ENCODE measurements at regions not wholly inside any gene's neighbourhood (a gene's known extent, or its start where the extent isn't known, plus 50 kb on each side); places are given as distances from the start of the nearest gene placed in this dataset.
"Not testable (repeated sequence)": the region's sequence is repeated elsewhere in the genome, so short reads cannot be mapped to it uniquely, and the experiment has no call there.

GRCh38 chr2:5187283-5187682 lies 504.9 kb upstream of the SOX11 start:
- Mint-ChIP-seq H3K27ac (no peak overlapping the region), H3K9me3 (peaks cover 4% of the 10 kb centered on the region), H3K4me3 (no peak overlapping the region), H3K4me1 (no peaks in the 10 kb centered on the region), H3K27me3 (no peaks in the 10 kb centered on the region), H3K36me3 (no peaks in the 10 kb centered on the region)
- ATAC-seq, result no peak

- H3K27me3 Mint-ChIP-seq, result no peaks in the 10 kb centered on the region
Measured at GRCh38 chr2:5188636-5189035, 503.5 kb upstream of the SOX11 start.

GRCh38 chr2:5190023-5190422 lies 502.2 kb upstream of the SOX11 start:
- Mint-ChIP-seq H3K4me3 (no peak overlapping the region), H3K27me3 (no peaks in the 10 kb centered on the region), H3K9me3 (peaks cover 4% of the 10 kb centered on the region), H3K36me3 (no peaks in the 10 kb centered on the region), H3K27ac (no peak overlapping the region), H3K4me1 (no peaks in the 10 kb centered on the region)
- no peak for ATAC-seq

More at GRCh38 chr2:5188636-5189035, 503.5 kb upstream of the SOX11 start:
- Mint-ChIP-seq H3K4me1 (no peaks in the 10 kb centered on the region), H3K4me3 (no peak overlapping the region), H3K36me3 (no peaks in the 10 kb centered on the region), H3K27ac (no peak overlapping the region), H3K9me3 (peaks cover 4% of the 10 kb centered on the region)
- ATAC-seq, result no peak

GRCh38 chr2:5195636-5196035 lies 496.5 kb upstream of the SOX11 start:
- H3K4me3 Mint-ChIP-seq, result no peak overlapping the region
- H3K9me3 Mint-ChIP-seq, result peaks cover 3% of the 10 kb centered on the region
- no peaks in the 10 kb centered on the region for H3K4me1 Mint-ChIP-seq
- H3K27me3 Mint-ChIP-seq, result no peaks in the 10 kb centered on the region
- no peak overlapping the region for H3K27ac Mint-ChIP-seq
- no peaks in the 10 kb centered on the region for H3K36me3 Mint-ChIP-seq
- no peak for ATAC-seq

- Mint-ChIP-seq H3K36me3 (no peaks in the 10 kb centered on the region), H3K27me3 (no peaks in the 10 kb centered on the region), H3K27ac (no peak overlapping the region), H3K4me3 (no peak overlapping the region), H3K9me3 (peaks cover 8% of the 10 kb centered on the region), H3K4me1 (no peaks in the 10 kb centered on the region)
- no peak for ATAC-seq
Measured at GRCh38 chr2:5203134-5203755, 488.9 kb upstream of the SOX11 start.

- H3K4me1 Mint-ChIP-seq, H3K9me3 Mint-ChIP-seq, ATAC-seq: not testable (repeated sequence)
Measured at GRCh38 chr2:5206742-5207141, 485.4 kb upstream of the SOX11 start.

GRCh38 chr2:5215989-5216607 lies 476.1 kb upstream of the SOX11 start:
- Mint-ChIP-seq H3K9me3 (peaks cover 3% of the 10 kb centered on the region), H3K36me3 (no peaks in the 10 kb centered on the region), H3K27me3 (no peaks in the 10 kb centered on the region), H3K27ac (no peak overlapping the region), H3K4me3 (no peak overlapping the region), H3K4me1 (no peaks in the 10 kb centered on the region)
- no peak for ATAC-seq

More at GRCh38 chr2:5206742-5207141, 485.4 kb upstream of the SOX11 start:
- not testable (repeated sequence) for H3K27ac Mint-ChIP-seq, H3K36me3 Mint-ChIP-seq, H3K27me3 Mint-ChIP-seq, H3K4me3 Mint-ChIP-seq

GRCh38 chr2:5227062-5227699 lies 465.0 kb upstream of the SOX11 start:
- H3K36me3 Mint-ChIP-seq, result no peaks in the 10 kb centered on the region
- no peak overlapping the region for H3K27ac Mint-ChIP-seq
- no peaks in the 10 kb centered on the region for H3K4me1 Mint-ChIP-seq
- H3K9me3 Mint-ChIP-seq, result no peaks in the 10 kb centered on the region
- no peak for ATAC-seq
- H3K4me3 Mint-ChIP-seq, result no peak overlapping the region
- H3K27me3 Mint-ChIP-seq, result no peaks in the 10 kb centered on the region

GRCh38 chr2:5229574-5229973 lies 462.6 kb upstream of the SOX11 start:
- no peaks in the 10 kb centered on the region for H3K9me3 Mint-ChIP-seq
- no peaks in the 10 kb centered on the region for H3K4me1 Mint-ChIP-seq
- no peaks in the 10 kb centered on the region for H3K36me3 Mint-ChIP-seq
- H3K27me3 Mint-ChIP-seq, result no peaks in the 10 kb centered on the region
- ATAC-seq, result no peak
- no peak overlapping the region for H3K4me3 Mint-ChIP-seq
- no peak overlapping the region for H3K27ac Mint-ChIP-seq

- no peaks in the 10 kb centered on the region for H3K27me3 Mint-ChIP-seq
- no peaks in the 10 kb centered on the region for H3K36me3 Mint-ChIP-seq
- H3K4me3 Mint-ChIP-seq, result no peak overlapping the region
- no peaks in the 10 kb centered on the region for H3K9me3 Mint-ChIP-seq
- no peaks in the 10 kb centered on the region for H3K4me1 Mint-ChIP-seq
- no peak for ATAC-seq
- H3K27ac Mint-ChIP-seq, result no peak overlapping the region
Measured at GRCh38 chr2:5230444-5230843, 461.7 kb upstream of the SOX11 start.

- ATAC-seq, result no peak
- Mint-ChIP-seq H3K27me3 (no peaks in the 10 kb centered on the region), H3K4me3 (no peak overlapping the region), H3K27ac (no peak overlapping the region), H3K36me3 (no peaks in the 10 kb centered on the region), H3K4me1 (no peaks in the 10 kb centered on the region), H3K9me3 (no peaks in the 10 kb centered on the region)
Measured at GRCh38 chr2:5230855-5231254, 461.3 kb upstream of the SOX11 start.

GRCh38 chr2:5231287-5231686 lies 460.9 kb upstream of the SOX11 start:
- Mint-ChIP-seq H3K4me3 (no peak overlapping the region), H3K9me3 (no peaks in the 10 kb centered on the region), H3K4me1 (no peaks in the 10 kb centered on the region), H3K27me3 (no peaks in the 10 kb centered on the region), H3K27ac (no peak overlapping the region), H3K36me3 (no peaks in the 10 kb centered on the region)
- no peak for ATAC-seq

- Mint-ChIP-seq H3K36me3 (no peaks in the 10 kb centered on the region), H3K4me3 (no peak overlapping the region), H3K4me1 (no peaks in the 10 kb centered on the region)
Measured at GRCh38 chr2:5234563-5234962, 457.6 kb upstream of the SOX11 start.

GRCh38 chr2:5235701-5236100 lies 456.5 kb upstream of the SOX11 start:
- H3K27ac Mint-ChIP-seq, result no peak overlapping the region

More at GRCh38 chr2:5234563-5234962, 457.6 kb upstream of the SOX11 start:
- H3K27me3 Mint-ChIP-seq, result no peaks in the 10 kb centered on the region
- ATAC-seq, result no peak
- no peaks in the 10 kb centered on the region for H3K9me3 Mint-ChIP-seq
- no peak overlapping the region for H3K27ac Mint-ChIP-seq

GRCh38 chr2:5236249-5236648 lies 455.9 kb upstream of the SOX11 start:
- Mint-ChIP-seq H3K9me3 (no peaks in the 10 kb centered on the region), H3K4me3 (no peak overlapping the region), H3K27me3 (no peaks in the 10 kb centered on the region), H3K27ac (no peak overlapping the region), H3K36me3 (no peaks in the 10 kb centered on the region), H3K4me1 (no peaks in the 10 kb centered on the region)
- ATAC-seq, result no peak

More at GRCh38 chr2:5235701-5236100, 456.5 kb upstream of the SOX11 start:
- Mint-ChIP-seq H3K27me3 (no peaks in the 10 kb centered on the region), H3K9me3 (no peaks in the 10 kb centered on the region), H3K4me1 (no peaks in the 10 kb centered on the region), H3K36me3 (no peaks in the 10 kb centered on the region), H3K4me3 (no peak overlapping the region)
- no peak for ATAC-seq

GRCh38 chr2:5242751-5243150 lies 449.4 kb upstream of the SOX11 start:
- no peaks in the 10 kb centered on the region for H3K4me1 Mint-ChIP-seq
- no peak overlapping the region for H3K27ac Mint-ChIP-seq
- no peak for ATAC-seq
- H3K9me3 Mint-ChIP-seq, result peaks cover 3% of the 10 kb centered on the region
- no peaks in the 10 kb centered on the region for H3K27me3 Mint-ChIP-seq
- H3K4me3 Mint-ChIP-seq, result no peak overlapping the region
- no peaks in the 10 kb centered on the region for H3K36me3 Mint-ChIP-seq
